ENCODE measurements at regions not wholly inside any gene's neighbourhood (a gene's known extent, or its start where the extent isn't known, plus 50 kb on each side); places are given as distances from the start of the nearest gene placed in this dataset.
A peak's percentile ranks its signal among the peaks of the same experiment; 100 is the strongest.

- TF ChIP-seq CTCF (IDR thresholded peaks at IDR 0.05): no peak
- TF ChIP-seq EP300 (IDR thresholded peaks at IDR 0.05): no peak
- no peak overlapping the region for H3K27ac ChIP-seq
- no peaks in the 10 kb centered on the region for H3K27me3 ChIP-seq
- DNase-seq (no peak), ATAC-seq (ENCODE audit: low FRiP score in 2 of 2) (no peak)
- H3K36me3 ChIP-seq: no peaks in the 10 kb centered on the region
- 90 to 97% methylated on average over 4 to 13 of the region's 14 CpGs for WGBS, 2 donors
- no peaks in the 10 kb centered on the region for H3K9me3 ChIP-seq
- no peak overlapping the region for H3K4me3 ChIP-seq
- H3K4me1 ChIP-seq: peaks cover 8 to 15% (median 13%) of the 10 kb centered on the region in 4 donors
Observed at GRCh38 chr17:77782611-77783010, 175.9 kb upstream of the TNRC6C start.

DNA sequence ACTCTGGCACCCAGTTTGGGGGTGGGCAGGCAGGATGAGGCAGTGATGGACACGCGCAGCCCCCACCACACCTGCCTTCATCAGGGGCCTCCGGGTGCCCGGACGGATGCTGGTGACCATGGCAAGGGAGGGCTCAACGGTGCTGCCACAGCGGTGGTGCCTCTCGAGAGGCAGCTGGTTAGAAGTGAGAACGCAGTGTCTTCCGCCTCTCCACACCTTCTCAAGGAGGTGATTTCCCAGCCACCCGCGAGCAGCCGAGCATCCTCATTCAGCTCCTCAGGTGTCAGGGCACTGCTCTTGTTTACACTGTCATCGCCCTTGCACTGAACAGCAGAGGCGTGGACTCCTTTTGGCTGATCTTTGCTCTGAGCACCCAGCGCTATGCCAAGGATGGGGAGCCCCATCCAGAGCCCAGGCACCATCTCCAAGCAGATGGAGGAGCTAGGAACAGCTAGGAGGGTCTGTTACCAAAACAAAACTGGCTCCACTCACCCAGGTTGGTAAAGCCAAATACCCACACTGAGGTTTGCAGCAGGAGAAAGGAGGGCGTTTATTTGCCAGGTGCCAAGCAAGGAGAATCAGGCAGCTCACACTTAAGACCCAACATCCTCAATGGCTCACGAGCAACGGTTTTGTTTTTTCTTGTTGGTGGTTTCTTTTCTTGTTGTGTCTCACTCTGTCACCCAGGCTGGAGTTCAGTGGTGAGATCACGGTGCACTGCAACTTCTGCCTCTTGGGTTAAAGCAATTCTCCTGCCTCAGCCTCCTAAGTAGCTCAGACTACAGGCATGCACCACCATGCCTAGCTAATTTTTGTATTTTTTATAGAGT lies 174.3 kb upstream of the TNRC6C start:
- WGBS, 2 donors: 75 to 88% methylated on average over 10 to 20 of the region's 20 CpGs
- ATAC-seq (ENCODE audit: low FRiP score in 2 of 2): peak in 1 of 2 donors; percentile 13

DNA sequence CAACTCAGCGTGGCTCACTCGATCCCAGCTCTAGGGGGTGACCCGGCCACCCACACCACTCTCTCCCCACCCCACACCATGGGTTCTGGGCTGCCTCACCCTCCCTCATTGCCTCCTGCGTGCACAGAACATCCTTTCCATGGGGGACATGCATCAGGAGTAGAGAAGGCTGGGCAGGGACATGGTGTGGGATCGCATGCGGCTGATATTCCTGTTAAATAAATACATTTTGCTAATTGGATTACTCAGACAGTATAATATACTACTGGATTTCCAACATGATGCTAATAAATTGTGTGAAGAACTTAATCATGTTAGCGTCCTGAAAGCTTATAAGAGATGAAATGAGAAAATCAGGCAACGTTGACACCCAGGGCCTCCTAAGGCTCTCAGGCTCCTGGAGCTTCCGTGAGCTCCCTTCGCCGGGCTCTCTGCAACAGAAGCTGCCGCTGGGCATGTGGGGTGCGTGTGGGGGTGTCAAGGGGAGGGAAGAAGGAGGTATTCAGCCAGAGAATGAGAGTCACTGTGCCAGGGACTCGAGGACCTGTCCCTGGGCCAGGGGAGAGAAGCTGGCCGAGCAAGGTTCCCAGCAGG lies 173.1 kb upstream of the TNRC6C start:
- no peak for ATAC-seq (ENCODE audit: low FRiP score in 2 of 2)
- WGBS, 2 donors: 79 to 84% methylated on average over 15 of the region's 15 CpGs
- no peaks in the 10 kb centered on the region for H3K36me3 ChIP-seq
- H3K4me1 ChIP-seq: peaks cover 0 to 1% (median under 1%) of the 10 kb centered on the region in 4 donors
- H3K4me3 ChIP-seq: no peak overlapping the region
- TF ChIP-seq POLR2AphosphoS5 (IDR thresholded peaks at IDR 0.05) (no peak), POLR2A (IDR thresholded peaks at IDR 0.05) (no peak), EP300 (IDR thresholded peaks at IDR 0.05) (no peak), CTCF (IDR thresholded peaks at IDR 0.05) (no peak)
- H3K27me3 ChIP-seq: no peaks in the 10 kb centered on the region
- H3K9me3 ChIP-seq: no peaks in the 10 kb centered on the region
- DNase-seq: no peak
- no peak overlapping the region for H3K27ac ChIP-seq

More for the DNA sequence above, 174.3 kb upstream of the TNRC6C start:
- DNase-seq: no peak
- no peaks in the 10 kb centered on the region for H3K36me3 ChIP-seq
- H3K4me3 ChIP-seq: no peak overlapping the region
- no peak overlapping the region for H3K27ac ChIP-seq
- TF ChIP-seq POLR2A (IDR thresholded peaks at IDR 0.05) (no peak), EP300 (IDR thresholded peaks at IDR 0.05) (no peak), POLR2AphosphoS5 (IDR thresholded peaks at IDR 0.05) (no peak), CTCF (IDR thresholded peaks at IDR 0.05) (no peak)
- H3K27me3 ChIP-seq: no peaks in the 10 kb centered on the region
- H3K4me1 ChIP-seq: peaks cover 5 to 13% (median 11%) of the 10 kb centered on the region in 4 donors
- H3K9me3 ChIP-seq: no peaks in the 10 kb centered on the region

- no peak overlapping the region for H3K27ac ChIP-seq
- TF ChIP-seq POLR2AphosphoS5 (IDR thresholded peaks at IDR 0.05): no peak
- no peak for TF ChIP-seq CTCF (IDR thresholded peaks at IDR 0.05)
- TF ChIP-seq EP300 (IDR thresholded peaks at IDR 0.05): no peak
- no peak for TF ChIP-seq POLR2A (IDR thresholded peaks at IDR 0.05)
- 66 to 81% methylated on average over 4 of the region's 4 CpGs for WGBS, 2 donors
- no peaks in the 10 kb centered on the region for H3K36me3 ChIP-seq
- H3K27me3 ChIP-seq: no peaks in the 10 kb centered on the region
- ATAC-seq (ENCODE audit: low FRiP score in 2 of 2): no peak
- no peaks in the 10 kb centered on the region for H3K9me3 ChIP-seq
- H3K4me3 ChIP-seq: no peak overlapping the region
- no peak for DNase-seq
- no peaks in the 10 kb centered on the region for H3K4me1 ChIP-seq
Observed at GRCh38 chr17:77786090-77786489, 172.4 kb upstream of the TNRC6C start.

All from upper lobe of left lung (tissue), 6 donors.